ENCODE measurements at regions not wholly inside any gene's neighbourhood (a gene's known extent, or its start where the extent isn't known, plus 50 kb on each side); places are given as distances from the start of the nearest gene placed in this dataset.

GRCh38 chr10:21100871-21101514 is 203.9 kb upstream of the NEBL start:
- TF ChIP-seq EZH2 (IDR thresholded peaks at IDR 0.05; ENCODE audit: borderline replicate concordance, insufficient read depth, low read length, poor library complexity, severe bottlenecking) (no peak), CTCF (IDR thresholded peaks at IDR 0.05; ENCODE audit: poor library complexity, severe bottlenecking) (no peak), POLR2AphosphoS5 (IDR thresholded peaks at IDR 0.05) (no peak), TAF1 (IDR thresholded peaks at IDR 0.05; ENCODE audit: low read depth) (no peak)
